Esophagus muscularis mucosa (tissue), 3 donors: ENCODE measurements at regions not wholly inside any gene's neighbourhood (a gene's known extent, or its start where the extent isn't known, plus 50 kb on each side); places are given as distances from the start of the nearest gene placed in this dataset.

ENCODE experiments used
- POLR2A ChIP-seq: fragments of 450-650 bp; IDR thresholded peaks from one replicate; pipeline ENCODE4 v1.6.1; 2017; ENCODE audit warnings: antibody characterized with exemption, moderate library complexity, mild to moderate bottlenecking, low read depth
- TF ChIP-seq, protein P1 (sequence below), 3 experiments: fragments of 200-600 bp in 2 of 3; fragments of 450-650 bp in 1 of 3; sonication (generic) in 2 of 3; IDR thresholded peaks; one replicate each; pipeline ENCODE4 v1.5.1; 2017 to 2019; ENCODE audit warnings: antibody characterized with exemption in 3 of 3, mild to moderate bottlenecking in 2 of 3, moderate library complexity in 1 of 3

DNA sequence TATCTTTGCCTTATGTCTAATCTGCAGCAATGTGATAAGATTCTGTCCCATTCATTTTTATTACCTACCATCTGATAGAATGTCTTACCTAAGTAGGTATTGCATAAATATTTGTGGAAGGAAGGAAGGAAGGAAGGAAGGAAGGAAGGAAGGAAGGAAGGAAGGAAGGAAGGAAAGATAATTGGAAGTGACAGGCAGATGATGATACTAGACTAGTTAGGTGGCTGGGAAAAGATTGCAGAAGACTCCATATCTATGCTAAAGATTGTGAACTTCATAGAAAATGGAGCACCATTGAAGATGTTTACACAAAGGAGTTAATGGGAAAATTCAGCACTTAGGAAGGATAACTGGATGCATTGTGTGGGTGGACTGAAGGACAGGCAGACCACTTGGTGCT is 909.0 kb downstream of the EPHA4 start:
- TF ChIP-seq POLR2A, result no peak
- TF ChIP-seq, protein P1, sequence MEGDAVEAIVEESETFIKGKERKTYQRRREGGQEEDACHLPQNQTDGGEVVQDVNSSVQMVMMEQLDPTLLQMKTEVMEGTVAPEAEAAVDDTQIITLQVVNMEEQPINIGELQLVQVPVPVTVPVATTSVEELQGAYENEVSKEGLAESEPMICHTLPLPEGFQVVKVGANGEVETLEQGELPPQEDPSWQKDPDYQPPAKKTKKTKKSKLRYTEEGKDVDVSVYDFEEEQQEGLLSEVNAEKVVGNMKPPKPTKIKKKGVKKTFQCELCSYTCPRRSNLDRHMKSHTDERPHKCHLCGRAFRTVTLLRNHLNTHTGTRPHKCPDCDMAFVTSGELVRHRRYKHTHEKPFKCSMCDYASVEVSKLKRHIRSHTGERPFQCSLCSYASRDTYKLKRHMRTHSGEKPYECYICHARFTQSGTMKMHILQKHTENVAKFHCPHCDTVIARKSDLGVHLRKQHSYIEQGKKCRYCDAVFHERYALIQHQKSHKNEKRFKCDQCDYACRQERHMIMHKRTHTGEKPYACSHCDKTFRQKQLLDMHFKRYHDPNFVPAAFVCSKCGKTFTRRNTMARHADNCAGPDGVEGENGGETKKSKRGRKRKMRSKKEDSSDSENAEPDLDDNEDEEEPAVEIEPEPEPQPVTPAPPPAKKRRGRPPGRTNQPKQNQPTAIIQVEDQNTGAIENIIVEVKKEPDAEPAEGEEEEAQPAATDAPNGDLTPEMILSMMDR (IDR thresholded peaks at IDR 0.05), result no peak
